D721Med (cell line): ENCODE measurements at regions not wholly inside any gene's neighbourhood (a gene's known extent, or its start where the extent isn't known, plus 50 kb on each side); places are given as distances from the start of the nearest gene placed in this dataset.

ENCODE experiments used
- DNase-seq: peaks from one replicate; pipeline ENCODE4 v3.0.0; 2011; ENCODE audit warnings: low spot score; ENCODE audit not compliant: insufficient read length
- FAIRE-seq: peaks from 2 replicates; lab custom pipeline; 2011; peaks lifted over from hg19 to GRCh38; lab: Jason Lieb, UNC
- CTCF ChIP-seq: IDR thresholded peaks from 2 replicates; pipeline ENCODE4 v1.5.1; 2012; ENCODE audit warnings: mild to moderate bottlenecking, control low read depth; ENCODE audit not compliant: insufficient read depth; ENCODE audit errors: missing control alignments

GRCh38 chr6:166017032-166017635 lies 150.5 kb downstream of the TBXT start:
- TF ChIP-seq CTCF: no peak
- DNase-seq (no peak), FAIRE-seq (no peak)

- FAIRE-seq (no peak), DNase-seq (no peak)
- TF ChIP-seq CTCF: no peak
These were observed 152.7 kb downstream of the TBXT start for GRCh38 chr6:166014966-166015365.

GRCh38 chr6:166010136-166010960 lies 157.3 kb downstream of the TBXT start:
- no peak for DNase-seq
- no peak for FAIRE-seq
- TF ChIP-seq CTCF: no peak

- TF ChIP-seq CTCF: no peak
- FAIRE-seq: no peak
- DNase-seq: no peak
These were observed 158.1 kb downstream of the TBXT start for GRCh38 chr6:166009385-166010031.

GRCh38 chr6:166008441-166009369 lies 158.9 kb downstream of the TBXT start:
- no peak for DNase-seq
- no peak for TF ChIP-seq CTCF
- no peak for FAIRE-seq

- DNase-seq (no peak), FAIRE-seq (no peak)
These were observed 160.0 kb downstream of the TBXT start for GRCh38 chr6:166007349-166008263.

More at GRCh38 chr6:166007349-166008263, 160.0 kb downstream of the TBXT start:
- no peak for TF ChIP-seq CTCF
